ENCODE measurements at regions not wholly inside any gene's neighbourhood (a gene's known extent, or its start where the extent isn't known, plus 50 kb on each side); places are given as distances from the start of the nearest gene placed in this dataset.

- no peak for DNase-seq (ENCODE audit: low spot score)
- in situ Hi-C loops (cut with MboI; ENCODE audit: low pct_unique_long_range_greater_than_20kb, low sequenced_read_pairs, unreplicated experiment), result no loop called here
- TF ChIP-seq CTCF (IDR thresholded peaks at IDR 0.05; ENCODE audit: extremely low read depth, insufficient read depth, missing control alignments), result no peak
Observed at GRCh38 chr6:140554421-140554820, 1180.0 kb upstream of the CITED2 start.

- no peak for DNase-seq (ENCODE audit: low spot score)
- TF ChIP-seq CTCF (IDR thresholded peaks at IDR 0.05; ENCODE audit: extremely low read depth, insufficient read depth, missing control alignments), result no peak
- in situ Hi-C loops (cut with MboI; ENCODE audit: low pct_unique_long_range_greater_than_20kb, low sequenced_read_pairs, unreplicated experiment), result no loop called here
Observed at GRCh38 chr6:140548366-140548765, 1173.9 kb upstream of the CITED2 start.

GRCh38 chr6:140546640-140547039, 1172.2 kb upstream of the CITED2 start:
- in situ Hi-C loops (cut with MboI; ENCODE audit: low pct_unique_long_range_greater_than_20kb, low sequenced_read_pairs, unreplicated experiment), result no loop called here
- no peak for TF ChIP-seq CTCF (IDR thresholded peaks at IDR 0.05; ENCODE audit: extremely low read depth, insufficient read depth, missing control alignments)
- DNase-seq (ENCODE audit: low spot score), result no peak

- DNase-seq (ENCODE audit: low spot score), result no peak
- in situ Hi-C loops (cut with MboI; ENCODE audit: low pct_unique_long_range_greater_than_20kb, low sequenced_read_pairs, unreplicated experiment), result no loop called here
- no peak for TF ChIP-seq CTCF (IDR thresholded peaks at IDR 0.05; ENCODE audit: extremely low read depth, insufficient read depth, missing control alignments)
Observed at GRCh38 chr6:140544431-140544830, 1170.0 kb upstream of the CITED2 start.

- no peak for DNase-seq (ENCODE audit: low spot score)
- in situ Hi-C loops (cut with MboI; ENCODE audit: low pct_unique_long_range_greater_than_20kb, low sequenced_read_pairs, unreplicated experiment), result no loop called here
- TF ChIP-seq CTCF (IDR thresholded peaks at IDR 0.05; ENCODE audit: extremely low read depth, insufficient read depth, missing control alignments), result no peak
Observed at GRCh38 chr6:140542863-140543262, 1168.4 kb upstream of the CITED2 start.

- no peak for DNase-seq (ENCODE audit: low spot score)
- in situ Hi-C loops (cut with MboI; ENCODE audit: low pct_unique_long_range_greater_than_20kb, low sequenced_read_pairs, unreplicated experiment), result no loop called here
- TF ChIP-seq CTCF (IDR thresholded peaks at IDR 0.05; ENCODE audit: extremely low read depth, insufficient read depth, missing control alignments), result no peak
Observed at GRCh38 chr6:140541288-140541687, 1166.8 kb upstream of the CITED2 start.

- no peak for TF ChIP-seq CTCF (IDR thresholded peaks at IDR 0.05; ENCODE audit: extremely low read depth, insufficient read depth, missing control alignments)
- DNase-seq (ENCODE audit: low spot score), result no peak
- in situ Hi-C loops (cut with MboI; ENCODE audit: low pct_unique_long_range_greater_than_20kb, low sequenced_read_pairs, unreplicated experiment), result no loop called here
Observed at GRCh38 chr6:140540743-140541142, 1166.3 kb upstream of the CITED2 start.
